ENCODE measurements at regions not wholly inside any gene's neighbourhood (a gene's known extent, or its start where the extent isn't known, plus 50 kb on each side); places are given as distances from the start of the nearest gene placed in this dataset.
"Not testable (repeated sequence)": the region's sequence is repeated elsewhere in the genome, so short reads cannot be mapped to it uniquely, and the experiment has no call there.

GRCh38 chr1:4178501-4179113 is 278.5 kb upstream of the C1orf174 start:
- no peak for DNase-seq

GRCh38 chr1:4179914-4180735 is 280.1 kb upstream of the C1orf174 start:
- no peak for DNase-seq

- DNase-seq, result not testable (repeated sequence)
These were observed 286.4 kb upstream of the C1orf174 start for GRCh38 chr1:4186486-4186885.

- DNase-seq, result no peak
These were observed 303.4 kb upstream of the C1orf174 start for GRCh38 chr1:4203501-4203900.

GRCh38 chr1:4207183-4207582 is 307.1 kb upstream of the C1orf174 start:
- DNase-seq, result no peak

GRCh38 chr1:4207842-4208692 is 308.0 kb upstream of the C1orf174 start:
- no peak for DNase-seq

GRCh38 chr1:4210043-4210442 is 310.0 kb upstream of the C1orf174 start:
- DNase-seq, result no peak

GRCh38 chr1:4212796-4213195 is 312.7 kb upstream of the C1orf174 start:
- DNase-seq, result no peak

GRCh38 chr1:4213366-4213973 is 313.4 kb upstream of the C1orf174 start:
- DNase-seq, result no peak

GRCh38 chr1:4214826-4215225 is 314.8 kb upstream of the C1orf174 start:
- DNase-seq, result no peak

- no peak for DNase-seq
These were observed 315.3 kb upstream of the C1orf174 start for GRCh38 chr1:4215391-4215790.

- no peak for DNase-seq
These were observed 316.2 kb upstream of the C1orf174 start for GRCh38 chr1:4216231-4216630.

- no peak for DNase-seq
These were observed 318.5 kb upstream of the C1orf174 start for GRCh38 chr1:4218619-4219018.

- no peak for DNase-seq
These were observed 319.0 kb upstream of the C1orf174 start for GRCh38 chr1:4219111-4219510.

GRCh38 chr1:4219826-4220225 is 319.8 kb upstream of the C1orf174 start:
- no peak for DNase-seq

GRCh38 chr1:4220362-4220761 is 320.3 kb upstream of the C1orf174 start:
- DNase-seq, result no peak

- DNase-seq, result no peak
These were observed 321.0 kb upstream of the C1orf174 start for GRCh38 chr1:4221107-4221506.

GRCh38 chr1:4224684-4225467 is 324.8 kb upstream of the C1orf174 start:
- DNase-seq, result no peak

GRCh38 chr1:4227986-4228385 is 327.9 kb upstream of the C1orf174 start:
- DNase-seq, result no peak

- DNase-seq, result no peak
These were observed 353.9 kb upstream of the C1orf174 start for GRCh38 chr1:4253935-4254334.

- DNase-seq, result no peak
These were observed 356.3 kb upstream of the C1orf174 start for GRCh38 chr1:4256351-4256750.

GRCh38 chr1:4258146-4258777 is 358.2 kb upstream of the C1orf174 start:
- DNase-seq, result not testable (repeated sequence)

All from DMS53 (cell line).